IPS-NIHi11 (cell line): ENCODE measurements at regions not wholly inside any gene's neighbourhood (a gene's known extent, or its start where the extent isn't known, plus 50 kb on each side); places are given as distances from the start of the nearest gene placed in this dataset.
"Not testable (repeated sequence)": the region's sequence is repeated elsewhere in the genome, so short reads cannot be mapped to it uniquely, and the experiment has no call there.

Source experiments
- DNase-seq: peaks from one replicate; pipeline ENCODE4 v3.0.0; 2012; ENCODE audit warnings: mixed read lengths, low spot score

DNA sequence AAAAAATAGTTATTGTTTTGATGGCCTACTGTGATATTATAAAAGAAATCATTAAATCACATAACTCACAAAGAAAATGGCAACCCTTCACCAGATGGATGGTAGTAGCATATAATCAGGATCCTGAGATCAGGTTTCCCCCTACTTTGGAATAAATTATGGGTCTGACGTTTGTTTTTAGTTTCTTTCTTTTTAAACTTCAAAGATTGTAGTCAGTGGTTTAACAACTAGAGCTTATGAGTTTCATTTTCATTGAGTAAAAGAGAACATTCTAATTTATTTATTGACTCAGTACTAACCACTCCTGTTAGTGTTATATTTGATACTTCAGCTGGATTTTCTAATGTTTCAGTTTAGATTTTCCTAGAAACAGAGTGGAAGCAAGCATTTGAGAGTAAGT lies 218.0 kb upstream of the PCSK5 start:
- no peak for DNase-seq

DNA sequence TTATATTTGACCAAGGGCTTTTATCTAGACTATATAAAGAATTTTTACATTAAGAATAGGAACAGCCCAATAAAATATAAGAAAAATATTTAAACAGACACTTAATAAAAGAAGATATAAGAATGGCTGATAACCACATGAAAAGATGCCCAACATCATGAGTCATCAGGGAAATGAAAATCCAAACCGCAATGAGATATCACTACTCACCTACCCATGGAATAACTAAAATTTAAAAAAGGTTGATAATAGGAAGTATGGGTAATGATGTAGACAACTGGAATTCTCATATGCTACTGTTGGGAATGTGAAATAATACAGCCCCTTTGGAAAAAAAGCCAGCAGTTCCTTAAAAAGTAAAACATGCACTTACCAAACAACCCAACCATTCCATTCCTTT lies 206.9 kb upstream of the PCSK5 start:
- DNase-seq, result no peak

DNA sequence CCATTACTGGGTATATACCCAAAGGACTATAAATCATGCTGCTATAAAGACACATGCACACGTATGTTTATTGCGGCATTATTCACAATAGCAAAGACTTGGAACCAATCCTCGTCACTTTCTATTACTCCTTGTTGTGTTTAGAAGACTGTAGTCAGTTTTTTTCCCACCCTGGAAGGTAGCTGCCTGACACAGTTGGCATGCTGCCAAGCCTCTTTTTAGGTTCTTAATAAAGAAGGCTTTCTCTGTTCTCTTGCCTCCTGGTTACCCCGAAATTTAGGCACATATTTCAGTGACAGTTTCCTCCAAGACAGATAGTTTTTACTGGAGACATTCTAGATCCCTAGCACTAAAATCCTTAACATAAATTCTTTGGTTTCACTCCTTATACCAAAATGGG lies 205.4 kb upstream of the PCSK5 start:
- no peak for DNase-seq

DNA sequence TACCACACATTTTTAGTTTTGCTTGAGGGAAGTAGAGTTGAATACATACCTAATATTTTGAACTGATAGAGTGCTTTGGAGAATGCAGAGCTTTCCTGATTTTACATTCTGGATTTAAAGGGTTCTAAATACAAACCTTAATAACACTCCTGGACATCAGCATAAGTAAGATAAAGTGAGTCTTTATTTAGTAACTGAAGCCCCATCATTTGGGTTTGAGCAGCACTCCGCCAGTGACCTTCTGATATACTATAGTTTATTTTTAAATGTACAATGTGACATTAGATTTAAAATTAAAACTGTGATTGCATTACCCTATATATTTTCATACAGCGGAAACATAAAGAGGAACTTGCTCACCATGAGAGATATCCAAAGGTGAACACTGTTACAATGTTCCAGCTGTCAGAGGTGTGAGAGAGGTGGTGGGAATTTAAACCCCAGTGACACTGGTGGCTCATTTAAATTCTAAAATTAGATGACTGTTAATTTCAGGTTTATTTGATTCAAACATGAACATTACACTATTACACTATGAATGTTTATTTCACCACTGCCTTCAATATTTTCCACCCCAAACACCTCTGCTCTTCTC lies 203.0 kb upstream of the PCSK5 start:
- DNase-seq, result no peak

DNA sequence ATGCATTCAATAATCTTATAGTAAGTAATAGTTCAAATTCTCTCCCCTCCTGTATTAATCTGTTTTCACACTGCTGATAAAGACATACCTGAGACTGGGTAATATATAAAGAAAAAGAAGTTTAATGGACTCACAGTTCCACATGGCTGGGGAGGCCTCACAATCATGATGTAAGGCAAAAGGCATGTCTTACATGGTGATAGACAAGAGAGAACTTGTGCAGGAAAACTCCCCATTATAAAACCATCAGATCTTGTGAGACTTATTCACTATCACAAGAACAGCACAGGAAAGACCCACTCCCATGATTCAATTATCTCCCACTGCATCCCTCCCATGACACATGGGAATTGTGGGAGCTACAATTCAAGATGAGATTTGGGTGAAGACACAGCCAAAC lies 199.9 kb upstream of the PCSK5 start:
- not testable (repeated sequence) for DNase-seq

DNA sequence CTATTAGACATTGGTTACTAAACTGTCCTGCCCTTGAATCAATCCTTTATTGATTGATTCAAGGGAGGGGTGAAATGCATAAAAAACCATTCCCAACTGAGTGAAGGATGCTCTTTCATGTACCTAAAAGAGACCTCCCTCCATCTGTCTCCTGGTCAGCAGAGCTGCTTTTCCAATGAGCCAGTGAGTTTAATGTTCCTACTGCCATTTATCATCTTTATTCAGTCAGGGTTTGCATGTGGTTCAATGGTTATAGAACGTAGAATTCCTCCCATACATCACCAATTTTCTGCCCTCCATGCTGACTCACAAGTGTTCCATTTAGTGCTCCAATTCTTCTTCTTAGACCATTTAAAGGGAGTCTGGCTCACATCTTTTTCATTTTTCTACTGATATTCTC lies 199.1 kb upstream of the PCSK5 start:
- DNase-seq, result no peak

DNA sequence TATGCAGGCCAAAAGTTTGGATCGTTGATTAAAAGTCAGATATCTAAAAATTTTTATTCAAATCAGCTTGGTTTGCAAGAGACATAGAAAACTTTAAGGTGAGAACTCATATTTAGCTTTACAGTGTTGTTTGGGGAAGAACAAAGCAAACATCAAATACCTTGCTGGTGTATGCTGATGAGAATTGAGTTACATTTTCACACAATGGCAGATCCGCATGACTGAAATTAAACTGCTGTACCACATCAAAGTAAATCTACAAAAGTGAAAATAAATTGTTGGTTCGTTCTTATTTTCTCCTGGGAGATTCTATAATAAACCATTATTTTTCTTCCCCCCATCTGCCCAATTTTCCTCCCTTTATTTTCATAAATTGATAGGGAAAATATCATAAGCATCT lies 198.2 kb upstream of the PCSK5 start:
- DNase-seq, result no peak

DNA sequence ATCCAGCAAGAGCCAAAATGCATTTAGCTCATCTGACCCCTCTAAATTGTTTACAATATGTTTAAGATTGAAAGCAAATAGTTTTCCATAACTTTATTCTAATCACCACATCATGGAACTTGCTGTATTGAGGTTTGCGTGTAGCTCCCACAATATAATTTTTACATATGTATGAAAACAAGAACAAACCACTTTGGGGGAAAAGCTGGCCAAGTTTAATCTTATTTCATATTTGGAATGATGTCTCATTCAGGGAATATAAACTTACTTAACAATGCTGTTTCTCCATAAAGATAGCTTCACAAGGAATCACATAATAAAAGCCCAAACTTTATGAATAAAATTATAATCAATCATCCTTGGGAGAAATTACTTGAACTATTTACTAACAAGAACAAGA lies 194.6 kb upstream of the PCSK5 start:
- no peak for DNase-seq

DNA sequence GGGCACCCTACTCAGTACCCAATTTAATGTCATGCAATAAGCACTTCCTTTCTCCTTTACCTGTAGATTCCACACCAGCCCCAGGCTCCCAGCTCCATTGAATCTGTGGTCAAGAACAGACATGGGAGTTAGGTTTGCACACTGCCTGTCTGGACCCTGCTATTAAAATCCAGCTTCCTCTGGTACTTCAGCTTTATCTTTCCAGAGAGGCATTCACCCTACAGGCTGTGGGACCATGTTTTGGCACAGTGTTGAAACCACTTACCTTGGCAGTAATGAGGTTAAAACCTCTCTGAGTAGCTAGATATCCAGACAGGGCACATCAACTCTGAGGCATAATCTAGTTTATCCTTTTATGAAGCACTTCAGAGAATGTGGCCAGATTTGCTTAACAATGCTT lies 191.5 kb upstream of the PCSK5 start:
- DNase-seq, result no peak

DNA sequence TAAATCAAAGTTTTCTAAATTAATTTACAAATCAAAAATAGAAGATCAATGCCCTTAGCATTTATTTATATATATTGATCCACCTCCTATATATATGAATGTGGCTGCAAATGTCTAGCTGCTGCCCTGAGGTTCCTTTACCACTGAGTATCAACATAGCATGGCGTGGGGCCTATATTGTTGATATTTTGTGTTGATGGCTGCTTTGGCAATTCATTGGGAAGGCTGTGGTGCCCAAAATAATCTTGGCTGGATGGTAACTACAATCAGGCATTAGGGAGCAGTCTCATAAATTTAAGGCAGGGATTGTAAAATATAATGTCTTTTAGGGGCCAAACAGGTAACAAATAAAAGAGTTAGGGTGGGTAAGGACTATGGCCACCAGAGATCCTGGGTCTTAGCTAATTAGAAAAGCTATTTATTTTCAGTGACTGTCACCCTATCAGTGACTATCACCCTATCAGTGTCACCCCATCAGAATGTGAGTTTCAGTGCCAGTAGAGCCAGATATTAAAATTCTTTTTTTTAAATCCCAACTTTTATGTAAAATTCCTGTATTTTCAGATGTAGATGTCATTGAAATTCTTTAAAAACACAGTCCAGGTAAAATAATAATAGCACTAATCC lies 190.7 kb upstream of the PCSK5 start:
- no peak for DNase-seq

DNA sequence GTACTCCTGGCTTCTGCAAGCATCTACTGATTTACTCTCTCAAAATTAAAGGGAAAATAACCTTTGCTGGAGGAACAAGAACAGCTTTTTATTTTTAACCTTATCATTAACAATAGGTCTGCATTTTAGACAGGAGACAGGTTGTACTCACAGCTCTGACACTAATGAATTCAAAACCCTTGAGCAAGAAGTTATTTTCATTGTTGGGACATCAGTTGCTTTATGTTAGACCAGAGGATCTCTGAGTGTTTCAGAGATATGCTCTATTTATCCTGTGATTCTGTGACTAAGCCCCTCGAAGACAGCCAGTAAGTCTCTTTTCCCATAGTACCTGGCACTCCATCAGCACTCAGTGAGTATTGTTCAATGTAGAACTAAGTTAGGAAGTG lies 190.2 kb upstream of the PCSK5 start:
- DNase-seq, result no peak

DNA sequence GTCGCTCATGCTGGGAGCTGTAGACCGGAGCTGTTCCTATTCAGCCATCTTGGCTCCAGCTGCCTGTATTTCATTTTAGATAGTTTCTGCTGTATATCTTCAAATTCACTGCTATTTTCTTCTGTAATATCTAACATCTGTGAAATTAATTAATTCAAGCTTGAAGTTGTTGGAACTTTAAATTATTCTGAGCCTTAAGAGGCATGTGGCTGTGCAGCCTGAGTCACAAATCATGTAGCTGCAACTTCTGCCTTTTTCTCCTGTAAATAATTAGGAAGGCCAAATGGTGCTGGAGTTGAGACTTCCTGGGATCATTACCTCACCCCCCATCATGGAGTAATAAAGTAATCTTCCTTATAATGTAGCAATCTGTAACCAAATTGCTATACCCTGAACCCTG lies 183.3 kb upstream of the PCSK5 start:
- no peak for DNase-seq

DNA sequence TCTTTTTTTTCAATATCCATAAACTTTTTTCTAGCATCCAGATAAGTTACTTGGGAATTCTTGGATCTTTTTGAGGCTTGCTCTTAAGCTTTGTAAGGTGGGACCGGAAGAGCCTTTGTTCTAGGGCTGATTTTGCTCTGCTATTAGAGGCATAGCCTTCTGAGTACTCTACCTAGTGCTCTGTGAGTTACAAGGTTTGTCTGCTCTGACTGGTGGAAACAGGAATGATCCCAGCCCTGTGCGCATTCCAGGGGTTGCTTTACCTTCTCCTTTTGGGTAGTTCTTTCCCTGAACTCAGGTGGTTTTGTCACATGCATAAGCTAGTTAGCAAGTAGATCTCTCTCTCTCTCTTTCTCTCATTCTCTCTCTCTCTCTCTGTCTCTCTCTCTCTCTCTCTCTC lies 180.8 kb upstream of the PCSK5 start:
- no peak for DNase-seq

DNA sequence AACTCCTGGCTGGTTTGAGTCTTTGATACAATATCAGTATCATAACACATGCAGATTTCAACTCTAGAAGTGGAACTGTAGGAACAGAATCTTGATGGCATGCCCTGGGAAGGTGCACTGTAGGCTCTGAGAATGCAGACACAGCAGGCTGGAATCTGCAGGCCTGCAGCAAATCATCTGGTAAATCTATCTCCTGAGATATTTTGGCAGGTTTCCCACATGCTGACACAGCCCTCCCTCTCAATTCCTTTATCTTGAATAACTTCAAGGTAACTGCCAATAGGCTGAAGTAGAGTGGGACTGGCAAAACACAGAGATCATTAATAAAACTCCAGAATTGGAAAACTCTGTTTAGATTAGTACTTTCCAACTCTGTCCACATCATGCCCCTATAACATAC lies 177.8 kb upstream of the PCSK5 start:
- DNase-seq, result no peak

DNA sequence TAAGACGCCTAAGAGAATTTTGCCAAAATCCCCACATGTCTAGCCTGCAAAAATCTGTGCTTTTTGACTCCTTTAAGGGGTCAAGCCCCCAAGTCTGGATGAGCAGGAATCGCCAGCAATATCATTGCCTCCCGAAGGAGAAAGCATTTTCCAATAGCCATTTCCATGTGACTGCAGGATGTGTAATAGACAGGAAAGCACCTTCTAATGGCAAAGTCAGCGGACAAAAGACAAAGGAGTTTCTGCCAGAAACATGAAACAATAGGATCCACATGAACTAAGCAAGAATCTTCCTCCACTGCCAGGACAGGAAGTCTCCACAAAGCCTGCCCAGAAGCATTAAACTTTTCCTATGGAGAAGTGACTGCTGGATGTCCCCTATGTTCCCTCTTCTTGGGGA lies 177.1 kb upstream of the PCSK5 start:
- no peak for DNase-seq

DNA sequence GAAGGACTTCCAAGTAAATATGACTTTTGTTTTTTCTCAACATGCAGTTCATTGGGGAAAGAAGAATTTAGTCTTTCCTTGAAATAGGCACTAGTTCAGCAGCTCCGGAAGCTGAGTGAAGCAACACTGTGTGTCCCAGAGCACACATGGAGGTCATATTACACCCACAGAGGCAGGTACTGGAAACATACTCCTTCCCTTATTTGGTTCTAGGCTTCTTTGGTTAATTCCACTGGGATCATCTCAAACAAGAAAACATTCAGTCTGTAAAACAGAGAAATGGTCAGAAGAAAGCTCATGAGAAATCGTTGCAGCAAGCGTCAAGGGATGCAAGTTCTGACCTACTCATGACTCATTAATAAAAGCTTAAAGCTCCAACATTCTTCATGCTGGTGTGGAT lies 175.1 kb upstream of the PCSK5 start:
- DNase-seq, result no peak

DNA sequence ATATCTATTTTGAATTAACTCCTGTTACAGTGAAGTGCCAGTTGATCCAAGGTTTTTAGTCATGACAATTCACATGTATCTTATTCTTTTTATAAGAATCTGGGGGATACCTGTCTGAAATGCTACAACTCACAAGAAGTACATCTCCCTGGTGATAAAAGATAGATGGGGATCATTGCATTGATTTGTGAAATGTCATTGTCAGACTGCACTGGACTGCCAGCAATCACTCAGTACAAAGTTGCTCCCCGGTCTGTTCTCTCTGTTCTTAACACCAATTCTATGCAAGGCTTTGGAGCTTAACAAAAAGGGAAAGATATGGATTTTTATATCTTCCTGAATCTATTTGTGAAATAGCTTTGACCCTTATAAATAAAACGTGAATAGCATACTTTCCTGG lies 171.8 kb upstream of the PCSK5 start:
- no peak for DNase-seq

DNA sequence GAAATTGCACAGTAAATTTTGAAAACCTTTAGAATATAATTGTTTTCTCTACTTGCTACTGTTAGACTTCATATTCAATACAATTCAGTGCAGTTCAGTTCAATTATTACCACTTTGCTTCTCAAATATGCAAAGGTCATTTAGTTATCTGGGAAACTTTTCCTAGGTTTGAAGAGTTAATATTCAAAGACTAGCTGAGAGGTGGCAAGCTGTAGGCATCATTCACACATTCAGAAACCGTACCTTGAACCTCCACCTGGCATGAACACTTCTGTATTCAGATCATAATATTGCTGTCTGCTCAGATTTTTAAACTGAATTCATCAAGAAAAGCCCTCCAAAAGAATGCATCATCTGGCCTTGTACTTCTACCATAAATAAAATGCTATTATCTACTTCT lies 162.1 kb upstream of the PCSK5 start:
- DNase-seq, result no peak

DNA sequence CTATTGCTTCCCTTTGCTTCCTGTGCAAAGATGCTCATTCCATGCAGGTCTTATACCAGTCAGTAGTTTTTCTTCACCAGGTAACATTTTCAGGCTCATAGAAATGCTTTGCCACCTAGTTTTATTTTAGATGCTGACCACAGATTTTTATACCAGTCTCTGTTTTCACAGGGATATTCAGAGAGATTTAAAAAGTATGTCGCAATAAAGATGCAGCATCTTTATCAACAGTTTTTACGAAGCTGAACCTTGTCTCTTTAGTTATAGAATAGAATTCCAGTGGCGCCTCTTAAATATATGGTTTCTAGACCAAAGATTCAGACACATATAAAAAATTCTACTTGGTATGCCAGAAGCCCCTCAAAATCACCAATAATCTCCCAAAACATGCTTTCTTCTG lies 155.7 kb upstream of the PCSK5 start:
- no peak for DNase-seq

DNA sequence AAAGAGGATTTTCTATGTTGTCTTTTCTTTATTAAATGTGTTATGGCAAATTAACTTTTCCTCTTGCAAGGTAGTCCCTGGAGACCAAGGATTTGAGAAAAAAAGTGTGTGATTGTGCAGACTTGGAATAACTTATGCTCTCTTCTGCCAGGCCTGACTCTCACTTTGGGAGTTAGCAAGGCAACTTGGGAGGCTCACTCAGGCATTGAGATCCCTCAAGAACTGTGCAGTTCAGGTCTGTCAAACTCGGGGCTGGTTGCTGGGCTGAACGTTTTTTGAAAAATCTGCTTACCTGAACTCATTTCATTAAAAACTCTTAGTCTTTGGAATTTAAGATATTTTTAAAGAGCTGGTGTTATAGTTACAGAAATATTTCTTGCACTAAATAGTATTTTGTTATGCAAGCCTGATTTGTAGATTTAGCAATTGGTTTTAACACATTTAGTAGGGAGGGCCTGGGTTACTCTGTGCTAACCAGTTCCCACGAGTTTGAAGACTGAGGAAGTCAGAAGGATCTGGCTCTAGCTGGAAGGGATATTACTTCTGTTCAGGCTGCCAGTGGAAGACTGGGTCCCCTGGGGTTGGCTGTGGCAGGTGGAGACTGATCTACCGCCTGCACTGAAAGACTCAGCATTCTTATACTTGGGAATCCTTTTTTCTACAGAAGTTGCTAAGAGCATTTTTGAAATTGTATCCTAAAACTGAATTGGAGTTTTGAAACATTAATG lies 150.4 kb upstream of the PCSK5 start:
- no peak for DNase-seq

DNA sequence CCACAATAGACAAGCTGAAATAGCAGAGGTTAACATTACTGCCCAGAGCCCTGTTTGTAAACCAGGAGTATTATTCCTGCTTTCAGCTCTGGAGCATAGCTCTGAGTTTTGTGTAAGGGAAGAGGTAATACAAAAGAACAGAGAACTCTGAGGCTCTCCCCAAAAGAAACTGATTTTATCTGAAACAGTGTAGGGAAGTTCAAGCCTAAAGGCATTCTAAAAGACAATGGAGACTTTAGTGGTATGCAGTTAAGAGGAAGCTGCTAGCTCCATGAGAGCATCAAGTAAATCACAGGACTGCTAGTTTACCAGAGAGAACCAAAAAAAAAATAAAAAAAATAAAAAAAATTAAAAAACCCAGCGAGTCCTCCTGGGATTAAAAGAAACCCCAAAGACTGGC lies 146.6 kb upstream of the PCSK5 start:
- no peak for DNase-seq

DNA sequence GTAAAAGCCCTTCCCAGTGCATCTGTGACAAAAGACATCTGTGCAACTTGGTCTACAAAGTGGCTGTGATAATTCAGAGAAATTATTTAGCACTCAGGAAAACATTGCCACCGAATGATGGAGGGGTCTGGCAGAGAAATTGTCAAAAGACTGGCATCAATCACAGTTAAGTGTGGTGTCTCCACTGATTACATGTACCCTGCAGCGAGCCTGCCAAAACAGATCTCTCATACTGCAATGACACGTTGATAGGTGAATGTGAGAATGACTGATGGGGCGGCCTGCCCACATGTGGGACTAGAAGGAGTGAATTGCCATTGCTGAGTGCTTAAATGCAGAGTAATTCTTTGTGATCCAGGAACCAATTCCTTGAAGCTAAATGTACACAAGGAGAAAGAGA lies 136.4 kb upstream of the PCSK5 start:
- no peak for DNase-seq

DNA sequence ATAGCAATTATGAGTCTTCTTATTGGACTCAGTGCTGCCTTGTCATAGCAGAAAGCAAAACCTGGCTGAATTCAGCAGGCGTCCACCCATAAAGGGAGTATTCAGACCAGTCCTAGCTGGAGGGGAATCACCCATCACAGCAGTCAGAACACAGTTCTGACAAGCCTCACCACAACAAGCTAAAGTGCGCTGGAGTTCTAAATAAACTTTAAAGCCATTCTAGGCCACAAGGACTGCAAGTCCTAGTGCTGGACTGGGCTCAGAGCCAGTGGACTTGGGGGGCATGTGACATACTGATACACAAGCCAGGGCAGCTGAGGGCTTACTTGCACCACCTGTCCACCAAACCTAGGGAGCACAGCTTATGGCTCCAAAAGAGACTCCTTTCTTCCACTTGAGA lies 115.3 kb upstream of the PCSK5 start:
- no peak for DNase-seq
